ENCODE measurements at regions not wholly inside any gene's neighbourhood (a gene's known extent, or its start where the extent isn't known, plus 50 kb on each side); places are given as distances from the start of the nearest gene placed in this dataset.

GRCh38 chr1:34425785-34426184, 249.1 kb downstream of the C1orf94 start (continued):
- TF ChIP-seq CTBP1 (IDR thresholded peaks at IDR 0.05; ENCODE audit: borderline replicate concordance) = no peak
- TF ChIP-seq MIER1 (IDR thresholded peaks at IDR 0.05; ENCODE audit: low read depth) = no peak
- no peak for TF ChIP-seq SMARCA4 (IDR thresholded peaks at IDR 0.05)
- TF ChIP-seq ZNF280A (IDR thresholded peaks at IDR 0.05; ENCODE audit: low read depth, partially characterized antibody) = no peak

DNA sequence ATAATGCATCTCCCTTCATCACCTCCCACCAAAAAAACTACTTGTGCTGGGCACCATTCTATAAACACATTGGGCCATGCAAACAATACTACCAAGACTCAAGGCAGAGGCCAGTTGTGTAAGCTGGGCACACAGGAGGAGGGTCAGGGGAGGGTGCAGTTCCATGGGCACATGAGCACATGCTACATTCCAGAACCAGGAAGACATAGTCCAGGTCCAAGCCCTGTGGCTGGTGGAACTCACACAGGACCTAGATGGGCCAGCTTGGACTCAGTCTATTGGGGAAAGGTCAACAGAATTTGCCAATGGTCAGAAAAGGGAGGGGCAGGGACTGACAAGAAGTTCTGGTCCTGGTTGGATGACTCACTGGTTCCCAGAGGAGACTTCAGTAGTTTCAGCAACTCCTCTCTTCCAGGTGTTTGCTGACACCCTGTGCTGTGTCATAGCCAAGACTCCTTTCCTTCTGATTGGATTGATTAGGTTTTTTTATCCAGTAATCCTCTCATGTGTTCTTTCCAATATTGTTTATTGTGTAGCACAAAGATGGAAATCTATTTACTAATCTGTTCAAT, 249.7 kb downstream of the C1orf94 start:
- intact Hi-C loops (cut with micrococcal nuclease) (no loop called here), in situ Hi-C loops (cut with MboI) (no loop called here)
- DNase-seq (ENCODE audit: extremely low read depth in 1 of 4, low spot score in 3 of 4) (no peak), FAIRE-seq (no peak), ATAC-seq (no peak)
- Histone ChIP-seq H3K9me3 (replicated peaks; ENCODE audit: control insufficient read depth, insufficient read depth, low read depth, low read length) (no peaks in the 10 kb centered on the region), H3K27ac (ENCODE audit: extremely low read depth, low read depth, low read length) (no peak overlapping the region), H3K9me1 (ENCODE audit: control insufficient read depth, insufficient read depth, low read length) (no peaks in the 10 kb centered on the region), H2AFZ (ENCODE audit: low read depth, low read length) (no peak overlapping the region), H3K4me2 (ENCODE audit: insufficient read depth, low read length) (no peak overlapping the region), H3K27me3 (ENCODE audit: control insufficient read depth in 2 of 2, insufficient read depth in 2 of 2, low read length in 2 of 2) (no peaks in the 10 kb centered on the region; a peak in 2 of 5 replicates), H4K20me1 (replicated peaks; ENCODE audit: control insufficient read depth, insufficient read depth, low read length) (no peaks in the 10 kb centered on the region), H3K4me3 (no peak overlapping the region), H3K36me3 (ENCODE audit: control insufficient read depth, insufficient read depth, low read length) (no peaks in the 10 kb centered on the region), H3K9ac (ENCODE audit: insufficient read depth in 1 of 2, low read depth in 2 of 2, low read length in 2 of 2) (no peak overlapping the region), H3K79me2 (ENCODE audit: control insufficient read depth, insufficient read depth, low read length) (no peaks in the 10 kb centered on the region), H3K4me1 (replicated peaks in 1 of 2; ENCODE audit: control insufficient read depth in 2 of 2, insufficient read depth in 2 of 2, low read length in 2 of 2) (no peaks in the 10 kb centered on the region)
- ChIA-PET POLR2A (no interaction called here), CTCF (ENCODE audit: low intra/inter-chr PET ratio) (no interaction called here)
- BruUV-seq (replicated peaks) = no TSS peak
- TF ChIP-seq MLLT1 (IDR thresholded peaks at IDR 0.05) = no peak
- no peak for TF ChIP-seq SMARCE1 (IDR thresholded peaks at IDR 0.05)
- no peak for TF ChIP-seq ZNF699 (CRISPR knock-in tag; IDR thresholded peaks at IDR 0.05; ENCODE audit: insufficient replicate concordance)
- no peak for TF ChIP-seq ZNF77 (CRISPR knock-in tag; IDR thresholded peaks at IDR 0.05)
- TF ChIP-seq, protein P1, sequence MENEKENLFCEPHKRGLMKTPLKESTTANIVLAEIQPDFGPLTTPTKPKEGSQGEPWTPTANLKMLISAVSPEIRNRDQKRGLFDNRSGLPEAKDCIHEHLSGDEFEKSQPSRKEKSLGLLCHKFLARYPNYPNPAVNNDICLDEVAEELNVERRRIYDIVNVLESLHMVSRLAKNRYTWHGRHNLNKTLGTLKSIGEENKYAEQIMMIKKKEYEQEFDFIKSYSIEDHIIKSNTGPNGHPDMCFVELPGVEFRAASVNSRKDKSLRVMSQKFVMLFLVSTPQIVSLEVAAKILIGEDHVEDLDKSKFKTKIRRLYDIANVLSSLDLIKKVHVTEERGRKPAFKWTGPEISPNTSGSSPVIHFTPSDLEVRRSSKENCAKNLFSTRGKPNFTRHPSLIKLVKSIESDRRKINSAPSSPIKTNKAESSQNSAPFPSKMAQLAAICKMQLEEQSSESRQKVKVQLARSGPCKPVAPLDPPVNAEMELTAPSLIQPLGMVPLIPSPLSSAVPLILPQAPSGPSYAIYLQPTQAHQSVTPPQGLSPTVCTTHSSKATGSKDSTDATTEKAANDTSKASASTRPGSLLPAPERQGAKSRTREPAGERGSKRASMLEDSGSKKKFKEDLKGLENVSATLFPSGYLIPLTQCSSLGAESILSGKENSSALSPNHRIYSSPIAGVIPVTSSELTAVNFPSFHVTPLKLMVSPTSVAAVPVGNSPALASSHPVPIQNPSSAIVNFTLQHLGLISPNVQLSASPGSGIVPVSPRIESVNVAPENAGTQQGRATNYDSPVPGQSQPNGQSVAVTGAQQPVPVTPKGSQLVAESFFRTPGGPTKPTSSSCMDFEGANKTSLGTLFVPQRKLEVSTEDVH (IDR thresholded peaks at IDR 0.05; ENCODE audit: low read depth, partially characterized antibody) = no peak
- no peak for TF ChIP-seq ZBED1 (IDR thresholded peaks at IDR 0.05)
- TF ChIP-seq NR2C2 (CRISPR knock-in tag; IDR thresholded peaks at IDR 0.05) = no peak
- no peak for TF ChIP-seq NR2C2 (tag; IDR thresholded peaks at IDR 0.05)
- no peak for TF ChIP-seq PURB (CRISPR knock-in tag; IDR thresholded peaks at IDR 0.05; ENCODE audit: low read depth)
- no peak for TF ChIP-seq CEBPG (CRISPR knock-in tag; IDR thresholded peaks at IDR 0.05)
- TF ChIP-seq CEBPG (tag; conservative IDR thresholded peaks at IDR 0.05 in 1 of 2, IDR thresholded peaks at IDR 0.05 in 1 of 2) = no peak
- TF ChIP-seq DIDO1 (tag; IDR thresholded peaks at IDR 0.05; ENCODE audit: low read depth) = no peak
- TF ChIP-seq ZEB2 (IDR thresholded peaks at IDR 0.05) = no peak
- TF ChIP-seq HMG20A (CRISPR knock-in tag; conservative IDR thresholded peaks at IDR 0.05) = no peak

All from K562 (cell line).